ENCODE measurements at regions not wholly inside any gene's neighbourhood (a gene's known extent, or its start where the extent isn't known, plus 50 kb on each side); places are given as distances from the start of the nearest gene placed in this dataset.

- DNase-seq (ENCODE audit: low read depth): no peak
Observed at GRCh38 chr6:87851674-87852299, 149.8 kb upstream of the AKIRIN2 start.

- no peak for DNase-seq (ENCODE audit: low read depth)
Observed at GRCh38 chr6:87848616-87849015, 146.6 kb upstream of the AKIRIN2 start.

GRCh38 chr6:87847830-87848210 is 145.8 kb upstream of the AKIRIN2 start:
- DNase-seq (ENCODE audit: low read depth): no peak

- no peak for DNase-seq (ENCODE audit: low read depth)
Observed at GRCh38 chr6:87847135-87847829, 145.2 kb upstream of the AKIRIN2 start.

- no peak for DNase-seq (ENCODE audit: low read depth)
Observed at GRCh38 chr6:87846434-87846833, 144.4 kb upstream of the AKIRIN2 start.

GRCh38 chr6:87840324-87840723 is 138.3 kb upstream of the AKIRIN2 start:
- DNase-seq (ENCODE audit: low read depth): no peak

- DNase-seq (ENCODE audit: low read depth): no peak
Observed at GRCh38 chr6:87837876-87838275, 135.8 kb upstream of the AKIRIN2 start.

- no peak for DNase-seq (ENCODE audit: low read depth)
Observed at GRCh38 chr6:87837444-87837843, 135.4 kb upstream of the AKIRIN2 start.

GRCh38 chr6:87832025-87832825 is 130.2 kb upstream of the AKIRIN2 start:
- DNase-seq (ENCODE audit: low read depth): no peak

GRCh38 chr6:87830907-87831306 is 128.9 kb upstream of the AKIRIN2 start:
- no peak for DNase-seq (ENCODE audit: low read depth)

GRCh38 chr6:87829622-87830121 is 127.6 kb upstream of the AKIRIN2 start:
- no peak for DNase-seq (ENCODE audit: low read depth)

GRCh38 chr6:87828044-87828443 is 126.0 kb upstream of the AKIRIN2 start:
- no peak for DNase-seq (ENCODE audit: low read depth)

- DNase-seq (ENCODE audit: low read depth): no peak
Observed at GRCh38 chr6:87827346-87827745, 125.3 kb upstream of the AKIRIN2 start.

- DNase-seq (ENCODE audit: low read depth): no peak
Observed at GRCh38 chr6:87826424-87826823, 124.4 kb upstream of the AKIRIN2 start.

GRCh38 chr6:87825821-87826221 is 123.8 kb upstream of the AKIRIN2 start:
- DNase-seq (ENCODE audit: low read depth): no peak

GRCh38 chr6:87824958-87825491 is 123.0 kb upstream of the AKIRIN2 start:
- DNase-seq (ENCODE audit: low read depth): no peak

GRCh38 chr6:87822011-87822410 is 120.0 kb upstream of the AKIRIN2 start:
- no peak for DNase-seq (ENCODE audit: low read depth)

- no peak for DNase-seq (ENCODE audit: low read depth)
Observed at GRCh38 chr6:87820343-87820984, 118.4 kb upstream of the AKIRIN2 start.

GRCh38 chr6:87817183-87817582 is 115.2 kb upstream of the AKIRIN2 start:
- no peak for DNase-seq (ENCODE audit: low read depth)

GRCh38 chr6:87815449-87815848 is 113.4 kb upstream of the AKIRIN2 start:
- no peak for DNase-seq (ENCODE audit: low read depth)

GRCh38 chr6:87808005-87808757 is 106.1 kb upstream of the AKIRIN2 start:
- no peak for DNase-seq (ENCODE audit: low read depth)
